Cardiac septum (tissue), 1 donor: ENCODE measurements at regions not wholly inside any gene's neighbourhood (a gene's known extent, or its start where the extent isn't known, plus 50 kb on each side); places are given as distances from the start of the nearest gene placed in this dataset.
"Not testable (repeated sequence)": the region's sequence is repeated elsewhere in the genome, so short reads cannot be mapped to it uniquely, and the experiment has no call there.

Experiments
- DNase-seq: peaks from one replicate; pipeline ENCODE4 v3.0.0-alpha.2; 2020; ENCODE audit warnings: low spot score
- intact Hi-C: fragments of 100-400 bp; cut with DNase I; formaldehyde crosslinking; loops from one replicate; pipeline ENCODE4 v1.14.0; 2022
- donor health status: DM: no; HTN: no; CAD: no.

DNA sequence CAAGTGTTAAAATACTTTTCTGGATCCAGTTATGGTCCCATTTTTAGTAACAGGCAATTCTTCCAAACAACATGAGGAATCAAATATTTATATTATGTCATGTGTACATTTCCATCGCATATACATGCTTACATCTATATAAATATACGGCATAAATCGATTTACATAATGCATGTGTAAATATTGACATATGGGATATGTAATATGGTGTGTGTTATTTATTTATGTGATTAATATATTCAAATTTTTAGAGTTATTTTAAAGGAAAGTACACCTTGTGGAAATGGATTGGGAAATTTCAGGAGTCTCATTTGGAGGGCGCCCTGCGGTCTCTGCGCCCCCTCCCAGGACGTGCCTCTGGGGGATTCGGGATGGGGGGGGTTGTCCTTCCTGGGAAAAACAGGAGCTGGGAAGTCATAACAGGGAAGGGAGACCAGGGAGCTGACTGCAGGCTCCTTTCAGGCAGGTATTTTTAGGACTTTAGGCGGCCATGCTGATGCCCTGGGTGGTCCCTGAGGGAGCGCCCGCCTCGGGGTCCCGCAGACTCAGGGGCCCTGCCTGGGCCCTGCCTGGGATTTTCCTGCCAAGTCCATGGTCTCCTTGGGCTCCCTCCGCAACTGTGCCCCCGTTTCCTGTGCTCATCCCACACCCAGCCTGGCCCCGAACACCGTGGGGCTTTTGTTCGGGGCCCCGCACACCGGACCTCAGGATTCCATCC is 82.7 kb upstream of the SFSWAP start:
- intact Hi-C loops = no loop called here
- DNase-seq = no peak

DNA sequence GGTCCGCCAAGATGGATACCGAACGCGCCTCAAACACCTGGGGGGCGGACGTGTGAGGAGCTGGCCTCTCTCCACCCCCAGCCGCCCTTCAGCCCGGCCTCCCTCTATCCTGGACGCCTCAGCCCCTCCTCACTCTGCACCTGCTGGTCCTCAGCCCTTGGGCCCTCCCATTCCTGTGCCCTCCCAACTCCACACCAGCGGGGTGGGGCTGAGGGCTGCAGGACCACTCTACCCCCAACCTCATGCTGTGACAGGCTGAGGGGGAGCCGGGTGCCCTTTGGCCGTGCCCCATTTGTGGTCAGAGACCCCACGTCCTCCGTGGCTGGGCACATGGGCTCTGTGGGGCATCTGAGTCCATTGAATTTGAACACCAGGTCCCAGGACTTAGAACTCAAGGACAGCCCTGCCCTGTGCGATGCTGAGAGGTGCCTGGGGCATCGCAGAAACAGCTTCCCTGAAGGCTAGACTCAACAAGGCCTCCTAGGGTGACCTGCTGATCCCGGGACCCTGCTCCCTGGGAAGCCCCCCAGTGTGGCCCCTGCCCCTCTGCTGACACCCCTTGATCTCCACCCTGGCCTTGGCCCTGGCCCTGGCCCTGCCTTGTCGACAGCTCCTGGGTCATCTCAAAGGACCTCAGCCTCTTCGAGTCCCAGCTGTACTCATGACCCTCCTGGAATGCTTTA is 82.0 kb upstream of the SFSWAP start:
- DNase-seq = no peak
- intact Hi-C loops = no loop called here

DNA sequence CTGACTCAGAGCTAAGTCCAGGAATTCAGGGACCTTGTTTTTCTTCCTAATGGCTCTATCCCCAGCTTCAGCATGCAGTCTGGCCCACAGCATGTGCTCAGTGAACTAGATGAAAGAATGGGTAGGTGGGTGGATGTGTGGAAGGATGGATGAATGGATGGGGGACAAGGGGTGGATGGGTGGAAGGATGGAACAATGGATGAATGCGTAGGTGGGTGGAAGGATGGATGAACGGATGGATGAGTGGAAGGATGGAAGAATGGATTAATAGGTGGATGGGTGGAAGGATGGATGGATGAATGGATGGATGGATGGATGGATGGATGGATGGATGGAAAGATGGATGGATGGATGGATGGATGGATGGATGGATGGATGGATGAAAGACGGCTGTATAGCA is 79.7 kb upstream of the SFSWAP start:
- no peak for DNase-seq
- intact Hi-C loops = no loop called here

DNA sequence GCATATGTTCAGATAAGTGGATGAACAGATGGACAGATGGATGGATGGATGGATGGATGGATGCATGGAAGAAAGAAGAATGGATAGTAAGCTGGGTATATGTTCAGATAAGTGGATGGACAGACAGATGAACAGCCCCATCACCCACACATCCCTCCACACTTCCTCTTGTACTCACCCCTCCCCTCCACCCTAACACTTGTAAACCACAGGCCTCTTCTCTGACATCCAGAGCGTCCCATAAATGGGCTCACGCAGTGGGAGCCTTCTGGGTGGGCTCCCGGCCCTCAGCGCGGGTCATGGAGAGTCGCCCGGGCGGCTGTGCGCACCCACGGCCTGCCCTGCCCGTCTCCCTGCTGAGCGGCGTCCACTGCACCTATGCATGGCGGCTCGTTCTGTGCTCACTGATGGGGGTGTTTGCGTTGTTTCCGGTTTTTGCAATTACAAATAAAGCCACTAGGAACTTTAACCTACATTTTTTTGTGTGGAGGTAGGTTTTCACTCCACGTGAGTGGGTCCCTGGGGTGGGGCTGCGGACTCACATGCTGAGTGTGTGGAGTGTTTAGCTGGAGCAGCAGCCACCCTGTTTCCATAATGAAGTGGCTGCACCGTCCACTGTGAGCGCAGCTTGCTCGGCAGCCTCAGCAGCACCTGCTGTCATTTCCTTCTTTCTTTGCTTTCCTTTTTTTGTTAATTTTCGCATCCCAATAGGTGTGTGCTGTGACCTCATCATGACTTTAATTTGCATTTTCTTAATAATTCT is 78.8 kb upstream of the SFSWAP start:
- intact Hi-C loops, DNase-seq: not testable (repeated sequence)

DNA sequence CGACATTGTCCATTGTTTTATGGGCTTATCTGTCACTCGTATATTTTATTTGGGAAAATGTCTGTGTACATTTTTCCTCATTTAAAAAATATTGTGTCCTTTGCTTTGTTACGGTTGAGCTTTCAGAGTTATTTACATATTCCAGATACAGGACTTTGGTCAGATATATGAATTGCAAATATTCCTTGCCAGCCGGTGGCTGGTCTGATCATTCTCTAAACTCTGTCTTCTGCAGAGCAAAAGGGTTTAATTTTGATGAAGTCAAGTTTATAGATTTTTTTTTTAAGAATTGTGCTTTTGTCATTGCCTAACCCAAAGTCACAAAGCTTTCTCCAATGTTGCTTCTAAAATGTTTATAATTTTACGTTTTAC is 78.3 kb upstream of the SFSWAP start:
- not testable (repeated sequence) for DNase-seq

DNA sequence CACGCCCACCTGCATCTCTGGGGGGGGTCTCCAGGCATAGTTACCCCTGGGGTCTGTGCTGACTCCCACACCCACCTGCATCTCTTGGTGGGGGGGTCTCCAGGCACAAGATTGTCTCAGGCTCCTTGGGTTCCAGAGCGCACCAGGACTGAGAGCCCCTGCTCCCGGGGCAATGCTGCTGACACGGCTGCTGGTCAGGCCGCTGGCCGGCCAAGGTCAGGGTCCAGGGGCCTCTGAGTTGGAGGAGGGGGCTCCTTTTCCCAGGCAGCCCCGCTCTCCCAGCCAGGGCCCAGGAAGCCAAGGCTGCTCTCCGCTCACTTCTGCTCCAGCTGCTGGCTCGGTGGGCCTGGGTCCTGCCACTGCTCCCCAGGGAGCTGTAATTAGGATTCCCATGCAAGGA is 77.3 kb upstream of the SFSWAP start:
- intact Hi-C loops = not testable (repeated sequence)

More for the DNA sequence above, 78.3 kb upstream of the SFSWAP start:
- intact Hi-C loops = not testable (repeated sequence)

DNA sequence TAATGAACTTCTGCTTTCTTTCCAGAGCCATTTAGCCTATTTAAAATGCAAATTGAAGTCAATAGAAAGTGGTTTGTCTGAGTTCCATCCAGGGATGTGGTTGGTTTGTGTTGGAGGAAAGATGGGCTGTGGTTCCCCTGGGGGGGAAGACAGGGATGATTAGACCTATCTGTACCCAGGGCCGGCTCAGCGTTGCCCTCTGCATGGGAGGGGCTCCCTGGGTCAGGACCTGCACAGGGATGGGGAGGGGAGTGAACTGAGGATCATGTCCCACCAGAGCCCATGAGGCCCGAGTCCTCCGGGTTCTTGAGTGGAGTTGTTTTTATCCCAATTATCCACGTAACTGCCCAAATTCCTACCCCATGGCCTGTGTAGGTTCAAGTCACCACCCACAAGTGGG is 76.9 kb upstream of the SFSWAP start:
- intact Hi-C loops = no loop called here

More for the DNA sequence above, 77.3 kb upstream of the SFSWAP start:
- DNase-seq = not testable (repeated sequence)

DNA sequence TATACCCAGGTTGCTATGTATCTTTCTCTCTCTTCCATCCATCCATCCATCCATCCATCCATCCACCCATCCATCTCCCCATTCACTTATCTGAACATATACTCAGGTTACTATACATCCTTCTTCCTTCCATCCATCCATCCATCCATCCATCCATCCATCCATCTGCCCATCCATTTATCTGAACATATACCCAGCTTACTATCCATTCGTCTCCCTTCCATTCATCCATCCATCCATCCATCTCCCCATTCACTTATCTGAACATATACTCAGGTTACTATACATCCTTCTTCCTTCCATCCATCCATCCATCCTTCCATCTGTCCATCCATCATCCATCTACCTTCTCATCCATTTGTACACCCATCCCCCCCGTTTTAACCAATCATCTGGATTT is 75.9 kb upstream of the SFSWAP start:
- DNase-seq, intact Hi-C loops: not testable (repeated sequence)

More for the DNA sequence above, 76.9 kb upstream of the SFSWAP start:
- DNase-seq = no peak

DNA sequence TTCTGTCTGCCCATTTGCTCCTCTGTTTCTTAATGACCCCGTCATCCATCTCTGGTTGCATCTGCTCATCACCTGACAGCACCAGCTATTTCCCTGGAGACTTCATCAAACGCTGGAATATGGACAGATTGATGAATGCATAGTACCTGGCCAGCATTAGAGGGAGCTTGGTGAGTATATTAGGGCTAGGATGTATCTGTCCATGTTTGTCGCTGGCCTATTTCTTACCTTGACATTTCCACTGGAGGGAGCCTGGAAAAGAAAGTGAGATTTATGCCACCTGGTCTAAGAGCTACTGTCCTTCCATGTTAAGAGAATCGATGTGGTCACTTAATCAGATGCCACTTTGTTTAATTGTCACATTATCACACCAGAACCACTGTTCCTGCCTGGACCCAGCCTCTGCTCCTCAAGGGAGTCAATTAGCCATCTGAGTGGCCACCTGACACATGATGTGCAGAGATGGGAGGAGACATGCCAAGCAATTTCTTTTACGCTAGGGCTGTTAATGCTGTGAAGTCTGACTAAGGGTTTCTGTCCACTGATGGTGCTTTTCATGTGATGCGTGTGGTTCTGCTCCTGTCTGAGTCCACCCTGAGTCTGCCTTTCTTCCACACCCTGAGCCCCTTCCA is 75.3 kb upstream of the SFSWAP start:
- no peak for DNase-seq

DNA sequence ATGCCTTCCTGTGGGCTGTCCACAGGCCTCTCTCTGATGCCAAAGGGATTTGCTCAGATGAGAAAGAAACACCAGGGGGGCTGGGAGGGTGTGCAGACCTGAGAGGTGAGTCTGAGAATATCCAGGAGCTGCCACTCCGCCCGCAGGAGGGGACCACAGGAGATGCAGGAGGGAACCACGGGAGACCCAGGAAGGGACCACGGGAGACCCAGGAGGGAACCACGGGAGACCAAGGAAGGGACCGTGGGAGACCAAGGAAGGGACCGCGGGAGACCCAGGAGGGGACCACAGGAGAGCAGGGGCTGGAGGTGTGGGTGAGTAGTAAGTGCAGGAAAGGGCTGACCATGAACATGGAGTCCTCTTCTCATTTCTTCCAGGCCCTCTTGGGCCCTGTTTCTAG is 74.6 kb upstream of the SFSWAP start:
- intact Hi-C loops = no loop called here
- no peak for DNase-seq

More for the DNA sequence above, 75.3 kb upstream of the SFSWAP start:
- intact Hi-C loops = no loop called here

DNA sequence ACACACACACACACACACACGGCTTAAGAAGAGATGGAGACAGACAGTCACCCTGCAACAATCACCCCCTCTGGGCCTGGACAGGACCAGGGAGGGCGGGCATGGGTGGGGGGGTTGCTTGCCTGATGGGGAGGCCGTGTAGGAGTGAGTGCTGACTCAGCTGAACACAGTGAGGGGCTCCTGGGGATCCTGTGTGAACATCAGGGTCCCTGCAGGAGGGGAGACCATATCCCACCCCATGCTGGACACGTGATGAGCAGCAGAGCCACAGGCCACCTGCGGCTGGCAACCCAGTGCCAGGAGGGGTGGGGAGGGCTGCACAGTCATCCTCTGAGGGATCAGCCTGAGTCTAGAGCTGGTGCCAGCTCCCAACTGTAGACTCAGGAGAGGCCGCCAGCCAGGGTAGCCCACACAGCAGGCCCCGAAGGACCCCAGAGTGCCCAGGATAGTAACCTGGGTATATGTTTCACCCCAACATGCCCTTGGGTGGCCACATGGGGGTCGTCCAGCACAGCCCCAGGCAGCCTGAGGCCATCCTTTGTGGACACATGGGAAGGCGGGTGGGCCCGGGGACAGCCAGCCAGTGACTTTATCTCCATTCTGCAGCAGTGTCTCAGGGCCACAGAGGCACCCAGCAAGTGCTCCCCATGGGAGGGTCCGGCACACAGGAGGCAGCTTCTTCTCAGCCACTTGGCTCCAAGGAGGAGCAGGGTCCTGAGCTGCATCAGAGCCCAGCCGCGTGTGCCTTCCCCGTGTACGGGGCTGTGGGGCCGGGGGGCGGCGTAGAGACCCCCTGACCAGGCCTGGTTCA is 73.7 kb upstream of the SFSWAP start:
- no peak for DNase-seq
- intact Hi-C loops = no loop called here

DNA sequence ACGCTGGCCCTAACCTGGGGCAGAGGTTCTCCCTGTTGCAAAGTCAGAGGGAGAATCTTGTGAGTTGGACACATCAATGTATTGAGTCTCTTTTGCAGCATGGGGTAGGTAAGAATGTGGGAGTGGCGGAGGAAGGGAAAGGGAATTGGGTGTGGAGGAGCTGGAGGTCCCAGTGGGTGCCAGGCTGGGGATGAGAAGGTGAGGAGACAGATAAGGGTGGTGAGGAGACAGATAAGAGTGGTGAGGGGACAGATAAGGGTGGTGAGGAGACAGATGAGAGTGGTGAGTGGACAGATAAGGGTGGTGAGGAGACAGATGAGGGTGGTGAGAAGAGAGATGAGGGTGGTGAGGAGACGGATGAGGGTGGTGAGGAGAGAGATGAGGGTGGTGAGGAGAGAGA is 72.9 kb upstream of the SFSWAP start:
- intact Hi-C loops = no loop called here
- no peak for DNase-seq

DNA sequence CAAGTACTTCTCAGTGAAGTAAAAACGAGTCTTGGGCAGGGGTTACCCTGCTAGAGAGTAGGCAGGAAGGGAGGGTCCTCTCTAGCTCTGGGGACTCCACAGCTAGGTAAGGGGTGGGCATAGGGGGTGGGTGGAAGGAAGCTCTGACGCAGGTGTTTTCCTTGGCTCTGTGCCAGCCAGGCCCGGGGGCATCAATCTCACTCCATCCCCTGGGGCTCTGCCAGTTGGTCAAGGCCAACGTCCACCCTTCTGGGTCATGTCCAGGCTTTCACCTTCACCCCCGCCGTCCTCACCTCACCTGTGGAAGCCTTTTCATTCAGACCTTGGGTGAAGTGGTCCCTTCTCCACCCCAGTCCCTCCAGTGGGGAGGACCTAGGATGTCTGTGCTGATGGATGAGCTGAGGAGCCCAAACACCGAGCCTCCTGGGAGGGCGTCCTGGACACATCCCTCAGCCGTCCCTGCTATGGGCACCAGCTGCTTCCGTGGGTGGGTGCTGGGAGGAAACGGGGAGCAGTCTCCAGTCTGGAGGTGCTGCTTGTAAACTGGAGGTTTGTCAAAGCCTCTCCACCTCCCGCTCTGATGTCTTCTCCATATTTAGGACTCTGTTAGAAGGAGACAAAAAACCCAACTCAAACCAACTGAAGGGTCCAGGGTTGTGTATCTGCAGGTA is 71.5 kb upstream of the SFSWAP start:
- no peak for DNase-seq
- intact Hi-C loops = no loop called here

DNA sequence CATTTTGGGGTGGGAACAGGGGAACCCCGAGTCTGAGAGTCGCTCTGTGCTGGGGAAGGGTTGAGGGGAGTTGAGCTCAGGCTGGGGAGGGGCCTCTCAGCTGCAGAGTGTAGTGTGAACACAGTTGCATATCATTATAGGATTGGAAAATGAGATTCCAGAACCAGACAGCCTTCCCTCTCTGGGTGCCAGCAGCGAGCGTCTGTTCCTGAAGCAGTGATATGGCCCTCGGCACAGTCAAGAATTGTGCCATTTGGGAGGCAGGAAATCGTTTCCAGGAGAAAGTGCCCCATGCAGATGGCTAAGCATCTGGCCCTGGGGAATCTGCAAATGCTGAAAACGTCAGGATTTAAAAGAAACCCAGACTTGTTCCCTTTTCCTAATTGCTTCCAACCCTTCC is 70.4 kb upstream of the SFSWAP start:
- DNase-seq = no peak
- intact Hi-C loops = loop anchor here (5.0 kb wide), 1 partner anchor 333 kb away; no protein-coding TSS in a partner anchor

DNA sequence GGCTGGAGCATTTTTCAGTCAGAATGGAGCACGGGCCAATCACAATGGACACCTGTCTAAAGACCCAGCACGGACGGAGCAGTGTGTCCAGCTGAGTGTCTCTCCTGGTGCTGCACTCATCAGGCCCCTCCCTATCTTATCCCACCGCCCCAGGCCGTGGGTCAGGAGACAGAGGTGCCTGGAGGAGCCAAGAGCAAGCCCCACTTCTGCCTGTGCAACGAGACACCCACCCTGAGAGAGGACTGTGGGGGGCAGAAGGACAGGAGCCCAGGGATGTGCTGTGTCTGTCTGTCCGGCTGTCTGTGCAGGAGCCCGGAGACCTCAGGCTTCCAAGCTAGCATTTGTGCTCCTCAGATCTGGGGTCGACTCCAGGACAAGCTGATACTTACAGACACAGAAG is 69.6 kb upstream of the SFSWAP start:
- no peak for DNase-seq
- intact Hi-C loops = loop anchor here (5.0 kb wide), 1 partner anchor 334 kb away; no protein-coding TSS in a partner anchor

DNA sequence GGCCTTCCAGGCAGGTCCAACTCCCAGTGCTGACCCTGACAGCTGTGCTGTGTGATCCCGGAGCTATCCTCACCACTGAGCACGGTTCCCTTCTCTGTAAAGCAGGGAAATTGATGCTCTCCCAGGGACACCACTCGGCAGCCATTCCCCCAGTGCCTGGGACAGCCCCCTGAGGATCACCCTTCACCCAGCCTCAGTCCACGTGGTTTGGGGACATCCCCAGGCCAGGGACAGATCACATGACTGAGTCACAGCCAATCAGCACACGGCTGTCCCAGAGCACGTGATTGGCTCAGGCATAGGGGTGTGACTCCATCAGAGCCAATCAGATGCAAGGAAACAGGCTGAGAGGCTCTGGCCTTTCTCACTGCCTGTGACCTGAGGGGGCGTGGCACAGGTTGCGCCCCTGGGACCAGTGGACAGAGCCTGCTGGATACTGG is 68.8 kb upstream of the SFSWAP start:
- intact Hi-C loops = loop anchor here (5.0 kb wide), 1 partner anchor 335 kb away; no protein-coding TSS in a partner anchor
- DNase-seq = no peak

DNA sequence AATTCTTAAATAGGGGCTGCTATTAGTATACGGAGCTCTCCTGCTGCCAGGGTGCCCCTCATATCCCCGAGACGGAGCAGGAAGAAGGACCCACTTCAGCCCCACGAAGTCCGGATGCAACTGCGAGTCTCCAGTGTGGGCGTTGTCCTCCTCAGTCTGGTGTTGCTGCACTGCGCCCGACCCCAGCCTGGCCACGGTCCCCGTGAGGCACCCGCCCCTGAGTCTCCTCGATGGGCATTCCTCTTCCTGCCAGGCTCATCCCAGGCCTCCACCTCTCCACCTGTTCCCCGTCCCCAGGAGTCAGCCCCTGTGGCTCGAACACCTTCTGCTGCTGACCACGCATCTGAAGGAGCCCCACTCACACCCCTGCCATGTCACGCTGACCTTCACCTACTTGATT is 68.1 kb upstream of the SFSWAP start:
- intact Hi-C loops = loop anchor here (5.0 kb wide), 1 partner anchor 335 kb away; no protein-coding TSS in a partner anchor
- DNase-seq = no peak
